Osteocyte (in vitro differentiated cells): ENCODE measurements at regions not wholly inside any gene's neighbourhood (a gene's known extent, or its start where the extent isn't known, plus 50 kb on each side); places are given as distances from the start of the nearest gene placed in this dataset.

Source experiments
- DNase-seq: peaks from one replicate; pipeline ENCODE4 v3.0.0; 2021; ENCODE audit warnings: mixed read lengths; ENCODE audit not compliant: unreplicated experiment; ENCODE audit errors: extremely low spot score
- H3K27ac Mint-ChIP-seq: one replicate; pipeline ENCODE4 v1.8.0; 2021; ENCODE audit warnings: mild to moderate bottlenecking, mixed read lengths; ENCODE audit not compliant: unreplicated experiment
- H3K27me3 Mint-ChIP-seq: one replicate; pipeline ENCODE4 v1.8.0; 2021; ENCODE audit warnings: mixed read lengths; ENCODE audit not compliant: unreplicated experiment
- H3K36me3 Mint-ChIP-seq: one replicate; pipeline ENCODE4 v1.8.0; 2021; ENCODE audit warnings: mixed read lengths; ENCODE audit not compliant: unreplicated experiment
- H3K4me1 Mint-ChIP-seq: one replicate; pipeline ENCODE4 v1.8.0; 2021; ENCODE audit warnings: mixed read lengths; ENCODE audit not compliant: unreplicated experiment
- H3K4me3 Mint-ChIP-seq: one replicate; pipeline ENCODE4 v1.8.0; 2021; ENCODE audit warnings: mild to moderate bottlenecking, moderate library complexity, mixed read lengths; ENCODE audit not compliant: unreplicated experiment
- H3K9me3 Mint-ChIP-seq: one replicate; pipeline ENCODE4 v1.8.0; 2021; ENCODE audit warnings: mixed read lengths; ENCODE audit not compliant: unreplicated experiment
- TF ChIP-seq, protein P1 (sequence below): fragments of 200-600 bp; sonication (generic); IDR thresholded peaks from 2 replicates; pipeline ENCODE4 v1.5.0; 2021; ENCODE audit warnings: antibody characterized with exemption, mild to moderate bottlenecking, moderate library complexity

DNA sequence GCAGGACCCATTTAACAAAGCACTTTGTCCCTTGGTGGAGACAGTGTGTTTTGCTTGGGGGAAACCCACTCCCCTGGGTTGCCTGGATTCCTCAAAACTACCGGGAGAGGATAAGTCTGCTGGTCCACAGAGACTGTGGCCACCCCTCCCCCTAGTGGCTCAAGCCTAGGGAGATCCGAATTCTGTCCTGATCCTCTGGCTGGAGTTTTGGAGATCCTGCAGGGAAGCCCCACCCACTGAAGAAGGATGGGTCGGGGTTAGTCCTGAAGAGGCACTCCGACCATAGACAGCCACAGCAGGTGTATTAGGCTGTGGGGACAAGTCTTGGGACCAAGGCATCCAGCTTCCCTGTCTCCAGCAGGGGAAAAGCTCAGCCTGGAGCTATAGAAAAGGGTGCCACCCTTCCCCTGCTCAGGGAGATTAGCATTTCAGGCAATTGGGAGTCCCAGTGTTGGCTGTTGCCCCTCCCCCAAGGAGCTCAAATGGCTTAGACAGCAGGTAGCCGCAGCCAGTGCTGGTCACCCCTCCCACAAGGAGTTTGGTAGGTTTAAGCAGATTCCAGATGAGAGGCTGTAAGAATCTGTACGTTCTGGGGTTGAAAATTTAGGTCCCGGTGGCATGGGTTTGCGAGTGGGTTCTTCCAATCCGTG lies 750.0 kb downstream of the TBC1D32 start:
- TF ChIP-seq, protein P1, sequence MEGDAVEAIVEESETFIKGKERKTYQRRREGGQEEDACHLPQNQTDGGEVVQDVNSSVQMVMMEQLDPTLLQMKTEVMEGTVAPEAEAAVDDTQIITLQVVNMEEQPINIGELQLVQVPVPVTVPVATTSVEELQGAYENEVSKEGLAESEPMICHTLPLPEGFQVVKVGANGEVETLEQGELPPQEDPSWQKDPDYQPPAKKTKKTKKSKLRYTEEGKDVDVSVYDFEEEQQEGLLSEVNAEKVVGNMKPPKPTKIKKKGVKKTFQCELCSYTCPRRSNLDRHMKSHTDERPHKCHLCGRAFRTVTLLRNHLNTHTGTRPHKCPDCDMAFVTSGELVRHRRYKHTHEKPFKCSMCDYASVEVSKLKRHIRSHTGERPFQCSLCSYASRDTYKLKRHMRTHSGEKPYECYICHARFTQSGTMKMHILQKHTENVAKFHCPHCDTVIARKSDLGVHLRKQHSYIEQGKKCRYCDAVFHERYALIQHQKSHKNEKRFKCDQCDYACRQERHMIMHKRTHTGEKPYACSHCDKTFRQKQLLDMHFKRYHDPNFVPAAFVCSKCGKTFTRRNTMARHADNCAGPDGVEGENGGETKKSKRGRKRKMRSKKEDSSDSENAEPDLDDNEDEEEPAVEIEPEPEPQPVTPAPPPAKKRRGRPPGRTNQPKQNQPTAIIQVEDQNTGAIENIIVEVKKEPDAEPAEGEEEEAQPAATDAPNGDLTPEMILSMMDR = no peak
- H3K4me3 Mint-ChIP-seq = no peak overlapping the region
- H3K4me1 Mint-ChIP-seq = no peaks in the 10 kb centered on the region
- no peaks in the 10 kb centered on the region for H3K36me3 Mint-ChIP-seq
- H3K9me3 Mint-ChIP-seq = peaks cover 3% of the 10 kb centered on the region
- no peak for DNase-seq
- no peak overlapping the region for H3K27ac Mint-ChIP-seq
- H3K27me3 Mint-ChIP-seq = no peaks in the 10 kb centered on the region

DNA sequence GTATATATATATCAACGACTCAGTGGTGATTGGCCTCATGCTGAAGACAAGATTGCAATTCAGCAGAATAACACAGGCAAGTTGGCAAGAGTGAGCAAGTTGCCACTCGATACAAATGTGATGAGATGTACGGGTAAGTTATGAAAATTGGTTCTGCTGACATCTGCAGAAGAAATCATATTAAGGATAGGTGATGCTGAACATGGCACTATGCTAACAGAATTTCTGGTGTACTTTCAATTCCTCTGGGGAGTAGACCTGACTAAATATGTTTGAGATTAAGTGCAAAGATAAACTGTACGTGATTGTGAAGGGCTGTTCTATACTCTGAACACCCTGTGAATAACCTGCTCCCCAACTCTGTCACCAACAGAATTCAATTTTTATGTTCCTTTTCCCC lies 758.2 kb downstream of the TBC1D32 start:
- H3K4me3 Mint-ChIP-seq = no peak overlapping the region

DNA sequence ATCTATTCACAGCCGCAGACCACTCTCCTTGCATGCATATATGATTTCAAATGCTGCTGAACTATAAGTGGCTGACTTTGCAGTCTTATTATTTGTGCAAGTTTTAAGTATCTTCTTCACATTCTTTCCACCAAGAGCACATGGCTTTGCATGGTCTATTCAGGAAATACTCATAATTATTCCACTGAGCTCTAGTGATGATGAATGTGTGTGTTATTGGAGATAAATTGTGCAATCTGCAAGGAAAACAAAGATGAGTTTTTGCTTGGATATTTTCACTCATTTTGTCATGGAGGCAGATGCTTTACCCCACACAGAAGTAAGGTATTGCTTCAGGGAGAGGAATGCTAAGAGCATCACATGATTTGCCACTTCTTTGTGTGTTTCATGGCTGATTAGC lies 764.6 kb downstream of the TBC1D32 start:
- no peak overlapping the region for H3K4me3 Mint-ChIP-seq
- H3K27me3 Mint-ChIP-seq = no peaks in the 10 kb centered on the region
- no peaks in the 10 kb centered on the region for H3K4me1 Mint-ChIP-seq
- TF ChIP-seq, protein P1 = no peak
- no peaks in the 10 kb centered on the region for H3K36me3 Mint-ChIP-seq
- no peak overlapping the region for H3K27ac Mint-ChIP-seq
- DNase-seq = no peak
- H3K9me3 Mint-ChIP-seq = no peaks in the 10 kb centered on the region

More for the DNA sequence above, 758.2 kb downstream of the TBC1D32 start:
- no peaks in the 10 kb centered on the region for H3K4me1 Mint-ChIP-seq
- H3K36me3 Mint-ChIP-seq = no peaks in the 10 kb centered on the region
- H3K9me3 Mint-ChIP-seq = no peaks in the 10 kb centered on the region
- H3K27me3 Mint-ChIP-seq = no peaks in the 10 kb centered on the region
- no peak for DNase-seq
- H3K27ac Mint-ChIP-seq = no peak overlapping the region
- TF ChIP-seq, protein P1 = no peak

DNA sequence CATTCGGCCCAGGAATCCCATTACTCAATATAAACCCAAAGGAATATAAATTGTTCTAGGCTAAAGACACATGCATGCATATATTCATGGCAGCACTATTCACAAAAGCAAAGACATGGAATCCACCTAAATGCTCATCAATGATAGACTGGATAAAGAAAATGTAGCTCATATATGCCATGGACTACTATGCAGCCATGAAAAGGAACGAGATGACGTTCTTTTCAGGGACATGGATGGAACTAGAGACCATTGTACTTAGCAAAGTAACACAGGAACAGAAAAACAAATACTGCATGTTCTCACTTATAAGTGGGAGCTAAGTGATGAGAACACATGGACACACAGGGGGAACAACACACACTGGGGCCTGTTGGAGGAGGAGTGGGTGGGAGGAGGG lies 769.5 kb downstream of the TBC1D32 start:
- no peak overlapping the region for H3K4me3 Mint-ChIP-seq
- TF ChIP-seq, protein P1 = no peak
- H3K36me3 Mint-ChIP-seq = no peaks in the 10 kb centered on the region
- no peaks in the 10 kb centered on the region for H3K4me1 Mint-ChIP-seq
- H3K27ac Mint-ChIP-seq = no peak overlapping the region
- H3K27me3 Mint-ChIP-seq = no peaks in the 10 kb centered on the region
- no peaks in the 10 kb centered on the region for H3K9me3 Mint-ChIP-seq
- DNase-seq = no peak

DNA sequence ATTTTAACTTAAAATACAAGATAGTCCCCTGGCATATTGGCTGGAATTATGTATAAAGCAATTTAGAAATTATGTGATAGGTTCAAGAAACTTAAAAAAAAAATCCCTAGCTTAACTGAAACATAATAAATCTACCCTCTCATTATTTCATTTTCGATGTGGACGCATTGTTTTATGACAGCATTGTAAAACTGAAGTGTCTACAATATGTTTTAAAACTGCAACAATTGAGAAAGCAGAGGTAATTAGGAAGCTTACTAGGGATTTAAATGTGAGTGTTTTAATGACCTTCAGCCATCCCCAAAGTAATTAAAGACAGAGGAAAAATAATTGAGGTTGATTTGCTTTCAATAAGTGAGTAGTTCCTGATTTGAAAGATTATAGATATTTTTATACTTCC lies 776.0 kb downstream of the TBC1D32 start:
- Mint-ChIP-seq H3K27me3 (no peaks in the 10 kb centered on the region), H3K4me1 (no peaks in the 10 kb centered on the region), H3K36me3 (no peaks in the 10 kb centered on the region), H3K9me3 (no peaks in the 10 kb centered on the region), H3K4me3 (no peak overlapping the region), H3K27ac (no peak overlapping the region)
- DNase-seq = no peak
- TF ChIP-seq, protein P1 = no peak
